Epithelial cell of prostate (primary cell): ENCODE measurements at regions not wholly inside any gene's neighbourhood (a gene's known extent, or its start where the extent isn't known, plus 50 kb on each side); places are given as distances from the start of the nearest gene placed in this dataset.
"Not testable (repeated sequence)": the region's sequence is repeated elsewhere in the genome, so short reads cannot be mapped to it uniquely, and the experiment has no call there.

ENCODE experiments used
- DNase-seq: peaks from one replicate; pipeline ENCODE4 v3.0.0-alpha.2; 2011; ENCODE audit warnings: low read depth, low spot score
- H3K27ac ChIP-seq: fragments of 450-650 bp; 2 replicates; pipeline ENCODE4 v1.5.1; 2017; ENCODE audit warnings: mild to moderate bottlenecking

GRCh38 chr2:59196491-59196890 lies 955.4 kb upstream of the FANCL start:
- no peak overlapping the region for H3K27ac ChIP-seq
- DNase-seq, result no peak

DNA sequence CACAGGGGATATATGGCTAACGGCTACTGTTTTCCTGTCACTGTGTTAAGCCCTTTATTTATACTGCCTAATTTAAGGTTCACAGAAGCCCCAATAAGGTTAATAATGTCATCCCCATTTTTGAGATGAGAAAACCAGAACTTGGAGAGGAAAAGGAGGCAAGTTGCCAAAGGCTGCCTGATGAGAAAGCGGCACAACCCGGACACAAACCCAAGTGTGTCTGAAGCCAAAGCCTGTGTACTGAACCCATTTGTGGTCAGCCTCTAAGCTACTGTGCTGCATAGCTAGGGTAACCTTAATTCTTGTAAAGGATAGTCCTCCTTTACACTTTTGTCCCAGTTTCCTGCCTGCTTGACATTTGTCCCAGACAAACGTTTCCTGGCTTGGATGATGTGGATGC lies 954.7 kb upstream of the FANCL start:
- DNase-seq, result no peak
- no peak overlapping the region for H3K27ac ChIP-seq

DNA sequence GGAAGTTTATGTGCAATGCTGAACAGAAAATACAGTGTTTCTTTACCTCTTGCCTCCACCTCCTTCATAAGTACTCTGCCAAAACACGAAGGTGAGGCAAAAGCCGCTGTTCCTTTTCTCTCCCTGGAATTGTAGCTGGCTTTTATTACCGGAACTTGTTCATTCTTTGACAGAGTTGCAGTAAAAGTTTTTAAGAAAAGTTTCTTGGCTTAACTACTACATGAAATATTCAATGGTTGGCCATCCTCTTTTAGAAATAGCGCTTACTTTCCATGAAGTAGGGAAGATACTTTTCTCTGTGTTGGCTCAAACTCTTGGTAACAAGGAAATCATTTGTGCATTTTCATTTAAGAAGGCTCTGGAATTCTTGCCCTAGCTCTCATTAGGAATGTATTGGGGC lies 950.7 kb upstream of the FANCL start:
- no peak for DNase-seq
- no peak overlapping the region for H3K27ac ChIP-seq

DNA sequence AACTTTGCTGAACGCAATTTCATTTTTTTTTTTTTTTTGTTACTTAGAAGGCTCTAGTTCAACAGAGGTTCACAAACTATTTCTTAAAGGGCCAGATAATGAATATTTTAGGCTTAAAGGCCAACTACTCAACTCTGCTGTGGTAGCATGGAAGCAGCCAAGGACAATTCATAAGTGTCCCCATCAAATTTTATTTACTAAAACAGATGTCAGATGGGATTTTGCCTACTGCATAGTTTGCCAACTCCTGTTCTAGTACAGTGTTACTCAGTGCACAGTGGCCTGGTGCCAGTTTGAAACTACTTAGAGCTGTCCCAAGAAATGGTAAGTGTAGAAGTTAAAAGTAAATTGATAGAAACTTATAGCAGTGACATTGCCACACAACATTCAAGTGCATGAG lies 949.4 kb upstream of the FANCL start:
- DNase-seq, result no peak
- no peak overlapping the region for H3K27ac ChIP-seq

DNA sequence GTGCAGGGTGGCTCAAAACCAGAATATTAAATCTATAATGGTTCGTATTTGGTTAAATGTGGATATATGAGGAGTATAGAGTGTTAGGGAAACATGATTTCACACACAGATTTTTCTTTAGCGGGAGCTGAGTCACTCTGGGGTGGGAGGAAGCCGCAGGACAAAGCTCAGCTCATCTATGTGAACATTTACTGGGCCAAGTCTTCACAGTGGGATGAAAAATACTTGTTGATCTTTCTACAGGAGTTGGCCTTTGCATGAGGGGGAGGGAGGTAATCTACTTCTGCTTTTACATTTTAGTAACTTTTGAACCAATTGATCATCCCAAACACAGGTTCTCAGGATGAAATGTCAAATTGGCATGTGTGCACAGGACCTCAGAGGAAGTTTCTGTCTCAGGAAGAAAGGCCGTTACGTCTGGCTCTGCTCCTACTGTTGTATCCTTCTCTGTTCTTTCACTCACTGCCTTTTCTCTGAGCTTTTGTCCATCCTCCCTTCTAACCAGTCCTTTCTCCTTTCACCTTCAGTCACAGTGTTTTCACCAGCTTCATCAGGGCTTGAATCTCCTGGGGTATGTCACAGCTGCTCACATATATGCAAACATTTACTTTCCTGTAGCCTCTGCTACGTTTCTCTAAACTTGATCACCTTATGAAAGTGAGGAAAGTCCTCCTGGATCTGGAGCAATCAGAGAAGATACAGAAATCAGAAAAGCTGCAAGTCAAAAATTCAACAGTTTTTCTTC lies 943.3 kb upstream of the FANCL start:
- no peak overlapping the region for H3K27ac ChIP-seq
- DNase-seq, result no peak

GRCh38 chr2:59183070-59183469 lies 941.9 kb upstream of the FANCL start:
- no peak overlapping the region for H3K27ac ChIP-seq
- no peak for DNase-seq

GRCh38 chr2:59182249-59182648 lies 941.1 kb upstream of the FANCL start:
- no peak overlapping the region for H3K27ac ChIP-seq
- no peak for DNase-seq

DNA sequence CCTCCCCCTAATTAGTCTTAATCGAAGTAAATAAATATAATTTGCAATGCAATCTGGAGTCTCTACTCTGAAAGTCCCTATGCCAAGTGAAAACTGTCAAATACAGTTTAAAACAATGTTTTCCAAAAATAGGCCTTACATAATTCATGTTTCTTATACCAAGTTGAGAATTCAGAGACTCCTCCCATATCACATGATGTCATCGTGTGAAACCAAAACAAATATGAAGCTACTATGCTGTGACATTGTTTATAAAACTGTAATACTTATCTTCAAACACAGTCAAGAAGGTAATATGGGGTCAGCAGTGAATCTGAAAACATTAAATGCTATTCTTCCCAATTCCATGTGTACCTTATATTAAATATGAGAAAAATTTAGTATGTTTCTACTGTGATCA lies 940.2 kb upstream of the FANCL start:
- no peak for DNase-seq

GRCh38 chr2:59180621-59181020 lies 939.5 kb upstream of the FANCL start:
- DNase-seq, result no peak
- H3K27ac ChIP-seq, result no peak overlapping the region

More for the DNA sequence above, 940.2 kb upstream of the FANCL start:
- H3K27ac ChIP-seq, result no peak overlapping the region

DNA sequence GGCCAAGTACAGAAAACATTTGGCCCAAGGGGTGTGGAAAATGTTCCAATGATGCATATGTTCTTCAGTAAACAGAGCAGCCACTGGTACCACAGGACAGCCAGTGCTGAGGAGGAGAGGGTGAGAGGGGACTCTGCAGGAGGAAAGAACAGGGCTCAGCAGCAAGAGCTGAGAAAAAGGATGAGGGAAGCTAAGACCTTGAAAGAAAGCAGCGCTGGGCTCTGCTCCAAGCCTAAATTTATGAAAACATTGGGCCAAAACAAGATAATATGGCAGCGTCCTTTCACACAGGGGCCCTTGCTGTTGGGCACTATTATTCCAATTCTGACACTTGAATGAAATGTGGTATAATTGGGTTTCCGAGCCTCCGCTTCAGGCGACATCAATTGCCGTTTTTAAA lies 939.0 kb upstream of the FANCL start:
- DNase-seq, result no peak

DNA sequence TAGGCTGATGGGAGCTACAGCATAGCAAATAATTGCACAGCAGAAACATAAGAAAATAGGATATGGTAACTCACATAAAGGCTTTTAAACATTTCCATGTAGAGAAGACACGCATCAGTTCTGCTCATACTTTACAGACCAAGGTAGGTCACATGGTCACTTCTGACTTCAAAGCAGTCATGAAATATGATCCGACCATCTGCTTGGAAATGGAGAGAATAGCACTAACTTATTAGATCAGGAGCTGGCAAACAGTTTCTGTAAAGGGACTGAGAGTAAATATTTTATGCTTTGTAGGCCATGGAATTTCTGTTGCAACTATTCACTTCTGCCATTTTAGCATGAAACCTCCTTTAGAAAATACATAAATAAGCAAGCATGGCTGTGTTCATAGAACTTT lies 936.6 kb upstream of the FANCL start:
- no peak for DNase-seq
- H3K27ac ChIP-seq, result no peak overlapping the region

More for the DNA sequence above, 939.0 kb upstream of the FANCL start:
- no peak overlapping the region for H3K27ac ChIP-seq

DNA sequence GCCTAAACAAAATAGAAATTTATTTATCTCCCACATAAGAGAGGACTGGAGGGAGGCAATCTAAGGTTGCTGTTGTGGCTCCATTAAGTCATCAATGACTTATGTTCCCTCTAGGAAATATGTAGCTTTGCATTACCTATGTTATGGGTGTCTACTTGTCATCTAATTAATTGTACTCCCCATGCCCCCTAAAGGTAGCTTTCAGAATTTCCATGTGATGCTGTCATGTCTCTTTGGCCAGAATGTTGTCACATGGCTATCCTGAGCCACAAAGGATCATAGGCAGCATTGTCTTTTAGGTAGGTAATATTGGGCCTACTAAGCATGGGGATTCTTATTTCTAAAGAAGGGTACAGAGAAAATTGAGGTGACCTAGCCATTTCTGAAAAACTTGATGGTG lies 935.6 kb upstream of the FANCL start:
- H3K27ac ChIP-seq, result no peak overlapping the region
- no peak for DNase-seq

DNA sequence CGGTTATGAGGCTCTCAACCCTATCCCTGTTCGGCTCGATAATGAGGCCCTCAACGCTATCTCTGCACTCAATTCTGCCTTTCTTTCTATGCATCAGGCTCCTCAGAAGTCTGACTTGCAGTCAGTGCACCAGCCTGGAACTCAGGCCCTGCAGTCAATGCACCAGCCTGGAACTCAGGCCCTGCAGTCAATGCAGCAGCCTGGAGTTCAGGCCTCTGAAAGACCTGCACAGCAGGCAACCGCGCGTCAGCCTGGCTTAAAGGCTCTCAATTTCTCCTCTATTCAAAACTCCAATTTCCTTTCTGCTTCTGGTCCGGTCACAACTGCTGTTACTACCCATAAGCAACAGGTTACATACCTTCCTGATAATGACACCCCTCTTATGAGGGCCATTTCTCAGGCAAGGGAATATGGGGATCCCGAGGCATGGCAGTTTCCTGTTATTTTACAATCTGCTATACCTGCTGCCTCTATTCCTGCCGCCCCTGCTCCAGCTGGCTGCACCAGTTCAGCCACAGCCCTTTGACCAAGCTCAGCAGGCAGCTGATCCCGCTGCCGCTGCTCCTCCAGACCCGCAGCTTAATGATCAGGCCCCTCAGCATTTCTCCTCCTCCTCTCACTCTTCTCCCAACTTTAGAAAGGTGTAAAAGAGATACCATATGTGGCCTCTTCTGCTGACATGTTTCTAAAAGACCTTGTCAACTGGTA lies 933.6 kb upstream of the FANCL start:
- DNase-seq, result no peak
- H3K27ac ChIP-seq, result no peak overlapping the region

GRCh38 chr2:59173325-59173724 lies 932.2 kb upstream of the FANCL start:
- DNase-seq, result no peak
- H3K27ac ChIP-seq, result no peak overlapping the region

GRCh38 chr2:59171019-59171418 lies 929.9 kb upstream of the FANCL start:
- no peak for DNase-seq
- H3K27ac ChIP-seq, result no peak overlapping the region

DNA sequence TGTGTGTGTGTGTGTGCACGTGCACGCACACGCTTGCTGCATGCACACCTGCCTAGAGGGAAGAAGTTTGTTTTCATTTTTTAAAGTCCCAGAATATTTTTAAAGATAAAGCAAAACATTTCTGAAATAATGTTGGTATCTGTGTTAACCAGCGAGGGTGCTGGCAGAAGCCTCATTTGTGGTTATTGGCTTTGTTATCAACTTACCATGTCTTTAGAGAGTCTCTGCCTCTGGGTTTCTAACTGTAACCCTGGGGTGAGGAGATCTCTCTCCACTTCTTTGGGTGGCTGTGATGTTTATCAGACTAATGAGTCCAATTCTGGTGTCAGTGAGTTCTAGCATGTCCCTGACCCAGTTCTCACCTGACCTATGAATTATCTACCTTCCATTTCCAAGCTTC lies 927.6 kb upstream of the FANCL start:
- no peak for DNase-seq
- H3K27ac ChIP-seq, result no peak overlapping the region

GRCh38 chr2:59167514-59167913 lies 926.4 kb upstream of the FANCL start:
- no peak for DNase-seq
- H3K27ac ChIP-seq, result no peak overlapping the region

- DNase-seq, H3K27ac ChIP-seq: not testable (repeated sequence)
These were observed 916.8 kb upstream of the FANCL start for GRCh38 chr2:59157908-59158307.

DNA sequence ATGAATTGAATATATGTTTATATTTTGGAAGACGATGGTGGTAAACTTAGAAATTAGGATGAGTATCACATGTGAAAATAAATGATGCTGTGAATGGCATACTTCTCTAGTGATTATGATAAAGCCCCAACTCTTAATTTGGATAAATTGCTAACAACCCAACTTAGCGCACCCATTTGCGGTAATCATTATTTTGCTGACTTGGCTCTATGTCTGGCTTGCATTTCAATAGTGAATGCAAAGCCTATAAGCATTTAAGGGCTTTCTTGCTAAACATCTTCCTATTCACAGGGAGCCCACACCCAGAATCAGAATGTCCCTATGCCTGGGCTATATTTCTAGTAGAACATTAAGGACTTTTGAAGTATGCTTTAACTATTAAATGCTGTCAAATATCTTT lies 910.7 kb upstream of the FANCL start:
- no peak overlapping the region for H3K27ac ChIP-seq
- DNase-seq, result no peak

DNA sequence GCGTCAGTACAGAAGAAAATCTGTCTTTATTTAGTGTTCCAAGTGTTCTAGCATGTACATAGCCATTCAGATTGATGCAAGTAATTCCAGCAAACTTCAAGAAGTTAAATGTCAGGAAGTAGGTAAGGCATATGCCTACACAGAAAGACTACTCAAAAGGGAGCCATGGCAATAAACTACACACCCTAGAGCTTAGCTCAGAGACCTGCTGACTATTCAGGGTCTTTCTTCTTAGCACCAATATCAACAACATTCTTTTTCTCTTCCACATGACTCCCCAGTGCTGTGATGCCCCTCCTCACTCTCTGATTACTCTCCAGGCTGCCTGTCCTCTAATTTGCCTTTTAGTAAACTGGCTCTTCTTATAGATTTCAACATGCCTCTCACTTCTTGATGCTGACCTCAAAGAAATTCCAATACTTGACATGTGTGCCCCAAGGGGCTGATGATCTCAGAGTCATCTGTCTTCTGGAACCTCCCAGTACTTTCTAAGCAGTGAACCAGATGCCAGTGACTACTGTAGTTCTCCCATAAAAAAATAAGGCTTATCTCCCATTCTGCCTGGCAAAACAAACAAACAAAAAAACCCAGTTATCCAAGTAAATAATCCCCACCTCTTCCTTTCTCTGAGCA lies 909.2 kb upstream of the FANCL start:
- H3K27ac ChIP-seq, result no peak overlapping the region
- no peak for DNase-seq

GRCh38 chr2:59149271-59149670 lies 908.1 kb upstream of the FANCL start:
- DNase-seq, result no peak
- H3K27ac ChIP-seq, result no peak overlapping the region

GRCh38 chr2:59112258-59112657 lies 871.1 kb upstream of the FANCL start:
- no peak overlapping the region for H3K27ac ChIP-seq
- no peak for DNase-seq
